Thyroid gland (tissue), 4 donors: ENCODE measurements at regions not wholly inside any gene's neighbourhood (a gene's known extent, or its start where the extent isn't known, plus 50 kb on each side); places are given as distances from the start of the nearest gene placed in this dataset.

Experiments
- POLR2A ChIP-seq, 2 donors: fragments of 450-650 bp; IDR thresholded peaks; one replicate each; pipeline ENCODE4 v1.6.1; 2017; ENCODE audit warnings: antibody characterized with exemption in 2 of 2, mild to moderate bottlenecking in 2 of 2, moderate library complexity in 1 of 2
- TF ChIP-seq, protein P1 (sequence below), 6 experiments: fragments of 200-600 bp in 3 of 6; fragments of 450-650 bp in 3 of 6; sonication (generic) in 3 of 6; IDR thresholded peaks; one replicate each; pipeline ENCODE4 v1.5.1; 2016 to 2019; ENCODE audit warnings: antibody characterized with exemption in 6 of 6, mild to moderate bottlenecking in 2 of 6, inconsistent platforms in 1 of 6, moderate library complexity in 1 of 6

DNA sequence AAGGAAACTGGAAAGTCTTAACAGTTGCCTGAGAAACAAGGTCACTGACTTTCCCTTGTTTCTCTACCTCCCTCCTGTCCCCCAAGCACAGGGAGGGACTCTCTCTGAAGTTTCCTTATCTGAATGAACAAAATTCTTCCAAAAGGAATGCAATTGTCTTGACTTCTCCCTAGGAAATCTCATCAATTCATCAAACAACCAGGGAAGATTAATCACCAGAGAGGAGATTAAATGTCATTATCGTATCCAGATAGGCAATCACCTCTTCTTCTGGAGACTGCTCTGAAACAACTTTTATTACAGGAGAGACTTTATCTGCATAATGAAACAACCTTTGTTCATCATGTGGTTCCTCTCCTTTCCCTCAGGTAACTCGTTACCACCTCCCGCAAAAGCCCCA, 431.4 kb downstream of the SLC16A7 start:
- TF ChIP-seq POLR2A (IDR thresholded peaks at IDR 0.05): no peak
- TF ChIP-seq, protein P1, sequence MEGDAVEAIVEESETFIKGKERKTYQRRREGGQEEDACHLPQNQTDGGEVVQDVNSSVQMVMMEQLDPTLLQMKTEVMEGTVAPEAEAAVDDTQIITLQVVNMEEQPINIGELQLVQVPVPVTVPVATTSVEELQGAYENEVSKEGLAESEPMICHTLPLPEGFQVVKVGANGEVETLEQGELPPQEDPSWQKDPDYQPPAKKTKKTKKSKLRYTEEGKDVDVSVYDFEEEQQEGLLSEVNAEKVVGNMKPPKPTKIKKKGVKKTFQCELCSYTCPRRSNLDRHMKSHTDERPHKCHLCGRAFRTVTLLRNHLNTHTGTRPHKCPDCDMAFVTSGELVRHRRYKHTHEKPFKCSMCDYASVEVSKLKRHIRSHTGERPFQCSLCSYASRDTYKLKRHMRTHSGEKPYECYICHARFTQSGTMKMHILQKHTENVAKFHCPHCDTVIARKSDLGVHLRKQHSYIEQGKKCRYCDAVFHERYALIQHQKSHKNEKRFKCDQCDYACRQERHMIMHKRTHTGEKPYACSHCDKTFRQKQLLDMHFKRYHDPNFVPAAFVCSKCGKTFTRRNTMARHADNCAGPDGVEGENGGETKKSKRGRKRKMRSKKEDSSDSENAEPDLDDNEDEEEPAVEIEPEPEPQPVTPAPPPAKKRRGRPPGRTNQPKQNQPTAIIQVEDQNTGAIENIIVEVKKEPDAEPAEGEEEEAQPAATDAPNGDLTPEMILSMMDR (IDR thresholded peaks at IDR 0.05): no peak
